Activated naive CD4-positive, alpha-beta T cell treated with Interleukin-2 at 50 U/mL for 16 hours (primary cell): ENCODE measurements at regions not wholly inside any gene's neighbourhood (a gene's known extent, or its start where the extent isn't known, plus 50 kb on each side); places are given as distances from the start of the nearest gene placed in this dataset.

Source experiments
- DNase-seq: peaks from one replicate; pipeline ENCODE4 v3.0.0-alpha.2; 2020

GRCh38 chr20:20933142-20933958 is 172.8 kb downstream of the LINC00237 start:
- DNase-seq, result no peak

- DNase-seq, result no peak
Measured at GRCh38 chr20:20932156-20932555, 174.0 kb downstream of the LINC00237 start.

- DNase-seq, result no peak
Measured at GRCh38 chr20:20931632-20932031, 174.5 kb downstream of the LINC00237 start.

- no peak for DNase-seq
Measured at GRCh38 chr20:20931024-20931423, 175.1 kb downstream of the LINC00237 start.

- no peak for DNase-seq
Measured at GRCh38 chr20:20930500-20930899, 175.7 kb downstream of the LINC00237 start.

GRCh38 chr20:20929341-20929740 is 176.8 kb downstream of the LINC00237 start:
- DNase-seq, result no peak

GRCh38 chr20:20926222-20926905 is 179.8 kb downstream of the LINC00237 start:
- no peak for DNase-seq

- no peak for DNase-seq
Measured at GRCh38 chr20:20920433-20920832, 185.7 kb downstream of the LINC00237 start.

- DNase-seq, result no peak
Measured at GRCh38 chr20:20915844-20916243, 190.3 kb downstream of the LINC00237 start.

GRCh38 chr20:20904501-20904831 is 192.0 kb upstream of the RALGAPA2 start:
- no peak for DNase-seq

- no peak for DNase-seq
Measured at GRCh38 chr20:20903773-20904500, 191.5 kb upstream of the RALGAPA2 start.

GRCh38 chr20:20897922-20898321 is 185.5 kb upstream of the RALGAPA2 start:
- no peak for DNase-seq

GRCh38 chr20:20897145-20897544 is 184.7 kb upstream of the RALGAPA2 start:
- no peak for DNase-seq

GRCh38 chr20:20896606-20897005 is 184.2 kb upstream of the RALGAPA2 start:
- no peak for DNase-seq

- DNase-seq, result no peak
Measured at GRCh38 chr20:20895537-20895936, 183.1 kb upstream of the RALGAPA2 start.

- DNase-seq, result no peak
Measured at GRCh38 chr20:20894753-20895152, 182.3 kb upstream of the RALGAPA2 start.

GRCh38 chr20:20894280-20894679 is 181.8 kb upstream of the RALGAPA2 start:
- no peak for DNase-seq

GRCh38 chr20:20892328-20892727 is 179.9 kb upstream of the RALGAPA2 start:
- DNase-seq, result no peak

- no peak for DNase-seq
Measured at GRCh38 chr20:20890751-20891150, 178.3 kb upstream of the RALGAPA2 start.

GRCh38 chr20:20888936-20889335 is 176.5 kb upstream of the RALGAPA2 start:
- DNase-seq, result no peak

GRCh38 chr20:20888266-20888656 is 175.8 kb upstream of the RALGAPA2 start:
- no peak for DNase-seq

- DNase-seq, result no peak
Measured at GRCh38 chr20:20887593-20888265, 175.3 kb upstream of the RALGAPA2 start.

GRCh38 chr20:20881808-20882207 is 169.4 kb upstream of the RALGAPA2 start:
- DNase-seq, result no peak
